GM19372 (cell line): ENCODE measurements at regions not wholly inside any gene's neighbourhood (a gene's known extent, or its start where the extent isn't known, plus 50 kb on each side); places are given as distances from the start of the nearest gene placed in this dataset.
"Not testable (repeated sequence)": the region's sequence is repeated elsewhere in the genome, so short reads cannot be mapped to it uniquely, and the experiment has no call there.

ENCODE experiments used
- ATAC-seq: cut with Tn5 transposase; IDR thresholded peaks from one replicate; pipeline ENCODE4 v1.9.1; 2021; ENCODE audit warnings: mild to moderate bottlenecking, low read depth, moderate library complexity; ENCODE audit not compliant: unreplicated experiment

- ATAC-seq = no peak
Observed at GRCh38 chr16:52740766-52741165, 193.8 kb upstream of the TOX3 start.

- ATAC-seq = no peak
Observed at GRCh38 chr16:52740333-52740732, 193.4 kb upstream of the TOX3 start.

GRCh38 chr16:52738992-52739391 lies 192.0 kb upstream of the TOX3 start:
- ATAC-seq = not testable (repeated sequence)

GRCh38 chr16:52731219-52731875 lies 184.4 kb upstream of the TOX3 start:
- no peak for ATAC-seq

GRCh38 chr16:52729731-52730130 lies 182.8 kb upstream of the TOX3 start:
- ATAC-seq = no peak

GRCh38 chr16:52727849-52728248 lies 180.9 kb upstream of the TOX3 start:
- ATAC-seq = no peak

GRCh38 chr16:52727441-52727840 lies 180.5 kb upstream of the TOX3 start:
- ATAC-seq = no peak

- no peak for ATAC-seq
Observed at GRCh38 chr16:52725461-52725860, 178.5 kb upstream of the TOX3 start.

GRCh38 chr16:52725043-52725442 lies 178.1 kb upstream of the TOX3 start:
- ATAC-seq = no peak

- no peak for ATAC-seq
Observed at GRCh38 chr16:52721331-52721730, 174.4 kb upstream of the TOX3 start.

- ATAC-seq = no peak
Observed at GRCh38 chr16:52718046-52718445, 171.1 kb upstream of the TOX3 start.

- no peak for ATAC-seq
Observed at GRCh38 chr16:52713740-52714139, 166.8 kb upstream of the TOX3 start.

- ATAC-seq = no peak
Observed at GRCh38 chr16:52709306-52709705, 162.4 kb upstream of the TOX3 start.

GRCh38 chr16:52708476-52708875 lies 161.5 kb upstream of the TOX3 start:
- no peak for ATAC-seq

GRCh38 chr16:52707676-52708337 lies 160.9 kb upstream of the TOX3 start:
- no peak for ATAC-seq

- ATAC-seq = no peak
Observed at GRCh38 chr16:52705122-52705521, 158.2 kb upstream of the TOX3 start.

- no peak for ATAC-seq
Observed at GRCh38 chr16:52697971-52698370, 151.0 kb upstream of the TOX3 start.

- ATAC-seq = no peak
Observed at GRCh38 chr16:52696126-52696525, 149.2 kb upstream of the TOX3 start.

- ATAC-seq = no peak
Observed at GRCh38 chr16:52690468-52690867, 143.5 kb upstream of the TOX3 start.

GRCh38 chr16:52680993-52681392 lies 134.1 kb upstream of the TOX3 start:
- ATAC-seq = no peak

- ATAC-seq = no peak
Observed at GRCh38 chr16:52677501-52677900, 130.6 kb upstream of the TOX3 start.

- ATAC-seq = no peak
Observed at GRCh38 chr16:52676959-52677358, 130.0 kb upstream of the TOX3 start.
